Gastroesophageal sphincter (tissue), 4 donors: ENCODE measurements at regions not wholly inside any gene's neighbourhood (a gene's known extent, or its start where the extent isn't known, plus 50 kb on each side); places are given as distances from the start of the nearest gene placed in this dataset.

Experiments used
- ATAC-seq: fragments of 150-250 bp; one replicate; pipeline ENCODE4 v1.9.1; 2016; ENCODE audit warnings: mild to moderate bottlenecking, moderate library complexity
- H3K27ac ChIP-seq, 4 donors: fragments of 200-600 bp; sonication (generic) in 3 of 4; 1 replicate in 3 of 4; 2 replicates in 1 of 4; pipeline ENCODE4 v1.5.1; 2016 to 2019
- H3K27me3 ChIP-seq: fragments of 200-600 bp; sonication (generic); one replicate; pipeline ENCODE4 v1.5.1; 2019
- H3K36me3 ChIP-seq, 2 donors: fragments of 200-600 bp; sonication (generic); one replicate each; pipeline ENCODE4 v1.5.1; 2019; ENCODE audit warnings: control low read depth in 1 of 2
- H3K4me1 ChIP-seq, 3 donors: fragments of 200-600 bp; sonication (generic); 1 replicate in 2 of 3; 2 replicates in 1 of 3; pipeline ENCODE4 v1.5.1; 2016 to 2019; ENCODE audit warnings: control low read depth in 2 of 3
- H3K4me3 ChIP-seq, 2 donors: fragments of 200-600 bp; sonication (generic); one replicate each; pipeline ENCODE4 v1.5.1; 2019; ENCODE audit warnings: mild to moderate bottlenecking in 1 of 2, moderate library complexity in 1 of 2
- H3K9me3 ChIP-seq, 3 donors: fragments of 200-600 bp; sonication (generic); one replicate each; pipeline ENCODE4 v1.5.1; 2017 to 2019; ENCODE audit warnings: control low read depth in 2 of 3
- CTCF ChIP-seq, 4 experiments: fragments of 200-600 bp in 2 of 4; fragments of 450-650 bp in 2 of 4; sonication (generic) in 1 of 4; IDR thresholded peaks; one replicate each; pipeline ENCODE4 v1.5.1; 2017 to 2019; ENCODE audit warnings: antibody characterized with exemption in 4 of 4, mild to moderate bottlenecking in 2 of 4, moderate library complexity in 2 of 4
- EP300 ChIP-seq: sonication (generic); formaldehyde crosslinking; IDR thresholded peaks from one replicate; pipeline ENCODE4 v1.6.1; 2017; ENCODE audit warnings: antibody characterized with exemption, mild to moderate bottlenecking
- POLR2A ChIP-seq, 2 donors: fragments of 450-650 bp; IDR thresholded peaks; one replicate each; pipeline ENCODE4 v1.6.1; 2017; ENCODE audit warnings: antibody characterized with exemption in 2 of 2, mild to moderate bottlenecking in 2 of 2, moderate library complexity in 1 of 2
- POLR2AphosphoS5 ChIP-seq: sonication (generic); formaldehyde crosslinking; IDR thresholded peaks from one replicate; pipeline ENCODE4 v1.6.1; 2017; ENCODE audit warnings: antibody characterized with exemption
- WGBS, 2 donors: methylation state at CpG; one replicate each; pipeline ENCODE4 v1.1.5; 2018; ENCODE audit warnings: low coverage in 1 of 2; 5-methylcytosine and 5-hydroxymethylcytosine counted together

GRCh38 chr3:94525043-94525442, 462.2 kb downstream of the NSUN3 start:
- ATAC-seq: no peak

GRCh38 chr3:94529816-94530215, 467.0 kb downstream of the NSUN3 start:
- 80 to 95% methylated on average over 1 of the region's 1 CpG for WGBS, 2 donors
- no peak overlapping the region for H3K4me3 ChIP-seq
- ATAC-seq: no peak
- no peaks in the 10 kb centered on the region for H3K36me3 ChIP-seq
- TF ChIP-seq CTCF (IDR thresholded peaks at IDR 0.05) (no peak), POLR2A (IDR thresholded peaks at IDR 0.05) (no peak), POLR2AphosphoS5 (no peak), EP300 (no peak)
- no peaks in the 10 kb centered on the region for H3K4me1 ChIP-seq
- no peak overlapping the region for H3K27ac ChIP-seq
- no peaks in the 10 kb centered on the region for H3K27me3 ChIP-seq
- H3K9me3 ChIP-seq: no peaks in the 10 kb centered on the region

More at GRCh38 chr3:94525043-94525442, 462.2 kb downstream of the NSUN3 start:
- Histone ChIP-seq H3K4me1 (peaks cover 0 to 8% (median 0%) of the 10 kb centered on the region in 3 donors), H3K9me3 (no peaks in the 10 kb centered on the region), H3K4me3 (no peak overlapping the region), H3K36me3 (no peaks in the 10 kb centered on the region), H3K27ac (no peak overlapping the region), H3K27me3 (no peaks in the 10 kb centered on the region)
- 36 to 85% methylated on average over 2 to 4 of the region's 6 CpGs for WGBS, 2 donors
- TF ChIP-seq EP300 (no peak), POLR2AphosphoS5 (no peak), CTCF (IDR thresholded peaks at IDR 0.05) (peak in 1 of 4 experiments; percentile 13)

- TF ChIP-seq EP300: no peak
- TF ChIP-seq POLR2AphosphoS5: no peak
- no peak for TF ChIP-seq POLR2A (IDR thresholded peaks at IDR 0.05)
- TF ChIP-seq CTCF (IDR thresholded peaks at IDR 0.05): no peak
- 87 to 100% methylated on average over 3 of the region's 3 CpGs for WGBS, 2 donors
- Histone ChIP-seq H3K27me3 (no peaks in the 10 kb centered on the region), H3K27ac (no peak overlapping the region), H3K4me1 (no peaks in the 10 kb centered on the region), H3K36me3 (no peaks in the 10 kb centered on the region), H3K9me3 (no peaks in the 10 kb centered on the region), H3K4me3 (no peak overlapping the region)
- ATAC-seq: no peak
Measured at GRCh38 chr3:94532951-94533350, 470.1 kb downstream of the NSUN3 start.

- no peaks in the 10 kb centered on the region for H3K36me3 ChIP-seq
- no peaks in the 10 kb centered on the region for H3K27me3 ChIP-seq
- TF ChIP-seq POLR2A (IDR thresholded peaks at IDR 0.05) (no peak), POLR2AphosphoS5 (no peak), CTCF (IDR thresholded peaks at IDR 0.05) (no peak), EP300 (no peak)
- no peak overlapping the region for H3K4me3 ChIP-seq
- no peaks in the 10 kb centered on the region for H3K4me1 ChIP-seq
- H3K9me3 ChIP-seq: no peaks in the 10 kb centered on the region
- no peak overlapping the region for H3K27ac ChIP-seq
- no peak for ATAC-seq
Measured at GRCh38 chr3:94539937-94540336, 477.1 kb downstream of the NSUN3 start.

- Histone ChIP-seq H3K27ac (no peak overlapping the region), H3K27me3 (no peaks in the 10 kb centered on the region), H3K4me3 (no peak overlapping the region), H3K36me3 (no peaks in the 10 kb centered on the region), H3K9me3 (no peaks in the 10 kb centered on the region), H3K4me1 (no peaks in the 10 kb centered on the region)
- 95 to 97% methylated on average over 2 of the region's 2 CpGs for WGBS, 2 donors
- TF ChIP-seq EP300: no peak
- no peak for TF ChIP-seq POLR2AphosphoS5
- no peak for TF ChIP-seq CTCF (IDR thresholded peaks at IDR 0.05)
- no peak for TF ChIP-seq POLR2A (IDR thresholded peaks at IDR 0.05)
- ATAC-seq: no peak
Measured at GRCh38 chr3:94543161-94543560, 480.3 kb downstream of the NSUN3 start.
